ENCODE measurements at regions not wholly inside any gene's neighbourhood (a gene's known extent, or its start where the extent isn't known, plus 50 kb on each side); places are given as distances from the start of the nearest gene placed in this dataset.
A peak's percentile ranks its signal among the peaks of the same experiment; 100 is the strongest.

GRCh38 chr3:193974671-193975535 lies 161.0 kb upstream of the HES1 start:
- peaks cover 6 to 62% (median 13%) of the 10 kb centered on the region in 5 donors for H3K27me3 Mint-ChIP-seq
- H3K4me3 ChIP-seq (ENCODE audit: low read length) = no peak overlapping the region

GRCh38 chr3:193977622-193978021 lies 158.3 kb upstream of the HES1 start:
- Mint-ChIP-seq H3K9me3 (no peaks in the 10 kb centered on the region), H3K27me3 (peaks cover 0 to 47% (median 6%) of the 10 kb centered on the region in 5 donors), H3K36me3 (no peaks in the 10 kb centered on the region), H3K4me3 (no peak overlapping the region), H3K4me1 (peaks cover 0 to 6% (median 3%) of the 10 kb centered on the region in 7 donors), H3K27ac (no peak overlapping the region)
- ChIA-PET POLR2A (no interaction called here), CTCF (no interaction called here)
- Histone ChIP-seq H3K27me3 (ENCODE audit: control insufficient read depth in 2 of 2, insufficient read depth in 2 of 2, low read length in 2 of 2) (no peaks in the 10 kb centered on the region), H3K9me3 (ENCODE audit: control insufficient read depth in 2 of 3, low read length in 3 of 3) (no peaks in the 10 kb centered on the region), H3K4me3 (ENCODE audit: low read length) (no peak overlapping the region), H3K36me3 (ENCODE audit: control insufficient read depth in 2 of 3, insufficient read depth in 3 of 3, low read length in 3 of 3) (no peaks in the 10 kb centered on the region), H3K4me1 (ENCODE audit: control insufficient read depth in 2 of 2, insufficient read depth in 2 of 2, low read length in 2 of 2) (no peaks in the 10 kb centered on the region), H3K27ac (ENCODE audit: low read depth, low read length) (no peak overlapping the region)
- intact Hi-C loops (cut with micrococcal nuclease) = loop anchor here in 1 of 2 donors (10.0 kb wide), 1 partner anchor 127 kb away; no protein-coding TSS in a partner anchor
- no peak for DNase-seq
- peak; percentile 60 for ATAC-seq

More at GRCh38 chr3:193974671-193975535, 161.0 kb upstream of the HES1 start:
- ATAC-seq (no peak), DNase-seq (no peak)
- H3K27ac ChIP-seq (ENCODE audit: low read depth, low read length) = no peak overlapping the region
- H3K27me3 ChIP-seq (ENCODE audit: control insufficient read depth in 2 of 2, insufficient read depth in 2 of 2, low read length in 2 of 2) = no peaks in the 10 kb centered on the region
- ChIA-PET CTCF (no interaction called here), POLR2A (no interaction called here)
- Mint-ChIP-seq H3K36me3 (no peaks in the 10 kb centered on the region), H3K27ac (peak overlapping the region in 1 of 9 donors; percentile 18), H3K9me3 (no peaks in the 10 kb centered on the region), H3K4me3 (no peak overlapping the region), H3K4me1 (peaks cover 0 to 28% (median 20%) of the 10 kb centered on the region in 7 donors)
- intact Hi-C loops (cut with micrococcal nuclease) = loop anchor here in 1 of 2 donors (10.0 kb wide), 1 partner anchor 130 kb away; no protein-coding TSS in a partner anchor
- no peaks in the 10 kb centered on the region for H3K36me3 ChIP-seq (ENCODE audit: control insufficient read depth in 2 of 3, insufficient read depth in 3 of 3, low read length in 3 of 3)
- H3K4me1 ChIP-seq (ENCODE audit: control insufficient read depth in 2 of 2, insufficient read depth in 2 of 2, low read length in 2 of 2) = peaks cover 0 to 10% of the 10 kb centered on the region in 2 donors
- no peaks in the 10 kb centered on the region for H3K9me3 ChIP-seq (ENCODE audit: control insufficient read depth in 2 of 3, low read length in 3 of 3)

- no peaks in the 10 kb centered on the region for H3K9me3 ChIP-seq (ENCODE audit: control insufficient read depth in 2 of 3, low read length in 3 of 3)
- CTCF ChIA-PET = no interaction called here
- POLR2A ChIA-PET = no interaction called here
- H3K27ac Mint-ChIP-seq = no peak overlapping the region
- DNase-seq (no peak), ATAC-seq (no peak)
- no peak overlapping the region for H3K4me3 ChIP-seq (ENCODE audit: low read length)
- H3K4me1 ChIP-seq (ENCODE audit: control insufficient read depth in 2 of 2, insufficient read depth in 2 of 2, low read length in 2 of 2) = no peaks in the 10 kb centered on the region
- no peak overlapping the region for H3K4me3 Mint-ChIP-seq
- no peaks in the 10 kb centered on the region for H3K9me3 Mint-ChIP-seq
- no peak overlapping the region for H3K27ac ChIP-seq (ENCODE audit: low read depth, low read length)
- intact Hi-C loops (cut with micrococcal nuclease) = loop anchor here in 1 of 2 donors (10.0 kb wide), 1 partner anchor 127 kb away; no protein-coding TSS in a partner anchor
- no peaks in the 10 kb centered on the region for H3K36me3 Mint-ChIP-seq
- H3K27me3 ChIP-seq (ENCODE audit: control insufficient read depth in 2 of 2, insufficient read depth in 2 of 2, low read length in 2 of 2) = no peaks in the 10 kb centered on the region
- peaks cover 0 to 46% (median 6%) of the 10 kb centered on the region in 5 donors for H3K27me3 Mint-ChIP-seq
- H3K4me1 Mint-ChIP-seq = peaks cover 0 to 3% (median under 1%) of the 10 kb centered on the region in 7 donors
- no peaks in the 10 kb centered on the region for H3K36me3 ChIP-seq (ENCODE audit: control insufficient read depth in 2 of 3, insufficient read depth in 3 of 3, low read length in 3 of 3)
Observed at GRCh38 chr3:193978030-193978429, 157.9 kb upstream of the HES1 start.

GRCh38 chr3:193978486-193978885 lies 157.5 kb upstream of the HES1 start:
- Histone ChIP-seq H3K27ac (ENCODE audit: low read depth, low read length) (no peak overlapping the region), H3K27me3 (ENCODE audit: control insufficient read depth in 2 of 2, insufficient read depth in 2 of 2, low read length in 2 of 2) (no peaks in the 10 kb centered on the region), H3K36me3 (ENCODE audit: control insufficient read depth in 2 of 3, insufficient read depth in 3 of 3, low read length in 3 of 3) (no peaks in the 10 kb centered on the region), H3K9me3 (ENCODE audit: control insufficient read depth in 2 of 3, low read length in 3 of 3) (no peaks in the 10 kb centered on the region), H3K4me1 (ENCODE audit: control insufficient read depth in 2 of 2, insufficient read depth in 2 of 2, low read length in 2 of 2) (no peaks in the 10 kb centered on the region), H3K4me3 (ENCODE audit: low read length) (no peak overlapping the region)
- ATAC-seq (no peak), DNase-seq (no peak)
- ChIA-PET CTCF (no interaction called here), POLR2A (no interaction called here)
- no peaks in the 10 kb centered on the region for H3K36me3 Mint-ChIP-seq
- peaks cover 0 to 44% (median 4%) of the 10 kb centered on the region in 5 donors for H3K27me3 Mint-ChIP-seq
- no peaks in the 10 kb centered on the region for H3K9me3 Mint-ChIP-seq
- H3K4me3 Mint-ChIP-seq = no peak overlapping the region
- H3K27ac Mint-ChIP-seq = no peak overlapping the region
- H3K4me1 Mint-ChIP-seq = peaks cover 0 to 3% (median 0%) of the 10 kb centered on the region in 7 donors
- intact Hi-C loops (cut with micrococcal nuclease) = loop anchor here in 1 of 2 donors (10.0 kb wide), 1 partner anchor 126 kb away; no protein-coding TSS in a partner anchor

GRCh38 chr3:193980326-193980725 lies 155.6 kb upstream of the HES1 start:
- ChIA-PET CTCF (no interaction called here), POLR2A (no interaction called here)
- no peaks in the 10 kb centered on the region for H3K4me1 ChIP-seq (ENCODE audit: control insufficient read depth in 2 of 2, insufficient read depth in 2 of 2, low read length in 2 of 2)
- Mint-ChIP-seq H3K4me1 (peaks cover 0 to 1% (median 0%) of the 10 kb centered on the region in 7 donors), H3K9me3 (no peaks in the 10 kb centered on the region), H3K27me3 (peaks cover 0 to 36% (median 0%) of the 10 kb centered on the region in 5 donors), H3K27ac (no peak overlapping the region), H3K4me3 (no peak overlapping the region), H3K36me3 (no peaks in the 10 kb centered on the region)
- no peaks in the 10 kb centered on the region for H3K36me3 ChIP-seq (ENCODE audit: control insufficient read depth in 2 of 3, insufficient read depth in 3 of 3, low read length in 3 of 3)
- intact Hi-C loops (cut with micrococcal nuclease) = no loop called here
- no peak overlapping the region for H3K27ac ChIP-seq (ENCODE audit: low read depth, low read length)
- no peak for ATAC-seq
- DNase-seq = no peak
- no peaks in the 10 kb centered on the region for H3K27me3 ChIP-seq (ENCODE audit: control insufficient read depth in 2 of 2, insufficient read depth in 2 of 2, low read length in 2 of 2)
- no peak overlapping the region for H3K4me3 ChIP-seq (ENCODE audit: low read length)
- H3K9me3 ChIP-seq (ENCODE audit: control insufficient read depth in 2 of 3, low read length in 3 of 3) = no peaks in the 10 kb centered on the region

GRCh38 chr3:193980905-193981304 lies 155.0 kb upstream of the HES1 start:
- CTCF ChIA-PET = no interaction called here
- Histone ChIP-seq H3K27me3 (ENCODE audit: control insufficient read depth in 2 of 2, insufficient read depth in 2 of 2, low read length in 2 of 2) (no peaks in the 10 kb centered on the region), H3K27ac (ENCODE audit: low read depth, low read length) (no peak overlapping the region), H3K36me3 (ENCODE audit: control insufficient read depth in 2 of 3, insufficient read depth in 3 of 3, low read length in 3 of 3) (no peaks in the 10 kb centered on the region), H3K4me3 (ENCODE audit: low read length) (no peak overlapping the region), H3K4me1 (ENCODE audit: control insufficient read depth in 2 of 2, insufficient read depth in 2 of 2, low read length in 2 of 2) (no peaks in the 10 kb centered on the region), H3K9me3 (ENCODE audit: control insufficient read depth in 2 of 3, low read length in 3 of 3) (no peaks in the 10 kb centered on the region)
- Mint-ChIP-seq H3K27me3 (peaks cover 0 to 32% (median 2%) of the 10 kb centered on the region in 5 donors), H3K4me1 (peaks cover 0 to 1% (median 0%) of the 10 kb centered on the region in 7 donors), H3K9me3 (no peaks in the 10 kb centered on the region), H3K27ac (no peak overlapping the region), H3K4me3 (no peak overlapping the region), H3K36me3 (no peaks in the 10 kb centered on the region)
- ATAC-seq = no peak
- POLR2A ChIA-PET = no interaction called here
- intact Hi-C loops (cut with micrococcal nuclease) = no loop called here
- DNase-seq = no peak

- peaks cover 0 to 36% (median 5%) of the 10 kb centered on the region in 5 donors for H3K27me3 Mint-ChIP-seq
- intact Hi-C loops (cut with micrococcal nuclease) = no loop called here
- CTCF ChIA-PET = no interaction called here
Observed at GRCh38 chr3:193981504-193981903, 154.4 kb upstream of the HES1 start.

More at GRCh38 chr3:193981504-193981903, 154.4 kb upstream of the HES1 start:
- H3K4me3 Mint-ChIP-seq = no peak overlapping the region
- H3K27ac ChIP-seq (ENCODE audit: low read depth, low read length) = no peak overlapping the region
- DNase-seq = no peak
- H3K9me3 Mint-ChIP-seq = no peaks in the 10 kb centered on the region
- no peaks in the 10 kb centered on the region for H3K9me3 ChIP-seq (ENCODE audit: control insufficient read depth in 2 of 3, low read length in 3 of 3)
- H3K36me3 ChIP-seq (ENCODE audit: control insufficient read depth in 2 of 3, insufficient read depth in 3 of 3, low read length in 3 of 3) = no peaks in the 10 kb centered on the region
- H3K4me1 ChIP-seq (ENCODE audit: control insufficient read depth in 2 of 2, insufficient read depth in 2 of 2, low read length in 2 of 2) = no peaks in the 10 kb centered on the region
- ATAC-seq = no peak
- H3K27ac Mint-ChIP-seq = no peak overlapping the region
- H3K36me3 Mint-ChIP-seq = no peaks in the 10 kb centered on the region
- H3K4me3 ChIP-seq (ENCODE audit: low read length) = no peak overlapping the region
- no peaks in the 10 kb centered on the region for H3K27me3 ChIP-seq (ENCODE audit: control insufficient read depth in 2 of 2, insufficient read depth in 2 of 2, low read length in 2 of 2)
- peaks cover 0 to 1% (median 0%) of the 10 kb centered on the region in 7 donors for H3K4me1 Mint-ChIP-seq
- POLR2A ChIA-PET = no interaction called here
